ENCODE measurements at regions not wholly inside any gene's neighbourhood (a gene's known extent, or its start where the extent isn't known, plus 50 kb on each side); places are given as distances from the start of the nearest gene placed in this dataset.

DNA sequence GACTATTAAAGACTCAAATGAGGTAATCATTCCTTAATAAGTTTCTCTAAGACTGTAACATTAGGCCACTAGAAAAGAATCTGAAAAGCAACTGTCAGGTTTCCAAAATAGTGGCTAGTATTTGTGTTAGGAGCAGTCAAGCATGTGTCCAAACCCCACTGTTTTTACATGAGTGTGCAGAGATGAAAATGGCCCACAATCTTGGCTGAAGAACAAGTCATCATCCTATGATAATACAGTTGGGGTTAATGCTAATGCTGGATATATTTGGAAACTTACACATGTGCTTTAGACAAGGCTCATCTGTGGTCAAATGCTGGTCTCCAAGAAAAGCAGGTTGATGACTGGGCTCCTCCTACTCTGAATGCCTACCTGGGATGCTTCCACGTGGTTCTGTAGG is 73.6 kb downstream of the MAIP1 start:
- ChIA-PET POLR2A (no interaction called here), CTCF (no interaction called here)
- H3K27ac ChIP-seq (ENCODE audit: low read length in 2 of 2), result no peak overlapping the region
- no peaks in the 10 kb centered on the region for H3K9me3 ChIP-seq (ENCODE audit: control extremely low read depth in 1 of 3, control insufficient read depth in 2 of 3, insufficient read depth in 1 of 3, low read length in 2 of 3)
- H3K4me3 Mint-ChIP-seq, result no peak overlapping the region
- no peak overlapping the region for H2AFZ ChIP-seq (ENCODE audit: insufficient read depth, low read depth, low read length, poor library complexity, severe bottlenecking)
- peaks cover 19% of the 10 kb centered on the region for H3K27me3 Mint-ChIP-seq
- H3K27me3 ChIP-seq (replicated peaks in 1 of 4; ENCODE audit: control extremely low read depth in 1 of 4, control insufficient read depth in 3 of 4, insufficient read depth in 4 of 4, low read length in 3 of 4), result peaks cover 0 to 3% (median 0%) of the 10 kb centered on the region in 4 experiments
- no peak overlapping the region for H3K4me2 ChIP-seq (replicated peaks; ENCODE audit: low read depth, low read length, poor library complexity, severe bottlenecking)
- H3K27ac Mint-ChIP-seq, result no peak overlapping the region
- WGBS (ENCODE audit: insufficient coverage), result no CpG with 5 or more reads among the region's 1 CpG
- H3K4me1 ChIP-seq (ENCODE audit: control insufficient read depth in 2 of 2, insufficient read depth in 2 of 2, low read length in 2 of 2), result no peaks in the 10 kb centered on the region
- no peaks in the 10 kb centered on the region for H4K20me1 ChIP-seq (ENCODE audit: control insufficient read depth, insufficient read depth, low read length, poor library complexity, severe bottlenecking)
- no peaks in the 10 kb centered on the region for H3K9me3 Mint-ChIP-seq (ENCODE audit: insufficient read depth)
- H3K4me1 Mint-ChIP-seq, result no peaks in the 10 kb centered on the region
- H3K9ac ChIP-seq (ENCODE audit: low read length), result no peak overlapping the region
- ATAC-seq (ENCODE audit: low read depth), result no peak
- H3K36me3 ChIP-seq (replicated peaks in 1 of 2; ENCODE audit: control extremely low read depth in 1 of 2, control insufficient read depth in 1 of 2, extremely low read depth in 1 of 2, insufficient read depth in 2 of 2, low read length in 1 of 2), result no peaks in the 10 kb centered on the region
- no peaks in the 10 kb centered on the region for H3K79me2 ChIP-seq (ENCODE audit: control insufficient read depth, insufficient read depth, low read length)
- no peak for DNase-seq
- no peak for TF ChIP-seq EZH2 (IDR thresholded peaks at IDR 0.05; ENCODE audit: borderline replicate concordance, insufficient read depth, low read depth, low read length, poor library complexity, severe bottlenecking)
- TF ChIP-seq, protein P1, sequence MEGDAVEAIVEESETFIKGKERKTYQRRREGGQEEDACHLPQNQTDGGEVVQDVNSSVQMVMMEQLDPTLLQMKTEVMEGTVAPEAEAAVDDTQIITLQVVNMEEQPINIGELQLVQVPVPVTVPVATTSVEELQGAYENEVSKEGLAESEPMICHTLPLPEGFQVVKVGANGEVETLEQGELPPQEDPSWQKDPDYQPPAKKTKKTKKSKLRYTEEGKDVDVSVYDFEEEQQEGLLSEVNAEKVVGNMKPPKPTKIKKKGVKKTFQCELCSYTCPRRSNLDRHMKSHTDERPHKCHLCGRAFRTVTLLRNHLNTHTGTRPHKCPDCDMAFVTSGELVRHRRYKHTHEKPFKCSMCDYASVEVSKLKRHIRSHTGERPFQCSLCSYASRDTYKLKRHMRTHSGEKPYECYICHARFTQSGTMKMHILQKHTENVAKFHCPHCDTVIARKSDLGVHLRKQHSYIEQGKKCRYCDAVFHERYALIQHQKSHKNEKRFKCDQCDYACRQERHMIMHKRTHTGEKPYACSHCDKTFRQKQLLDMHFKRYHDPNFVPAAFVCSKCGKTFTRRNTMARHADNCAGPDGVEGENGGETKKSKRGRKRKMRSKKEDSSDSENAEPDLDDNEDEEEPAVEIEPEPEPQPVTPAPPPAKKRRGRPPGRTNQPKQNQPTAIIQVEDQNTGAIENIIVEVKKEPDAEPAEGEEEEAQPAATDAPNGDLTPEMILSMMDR (IDR thresholded peaks at IDR 0.05), result no peak
- intact Hi-C loops (cut with micrococcal nuclease), result no loop called here
- H3K4me3 ChIP-seq (ENCODE audit: control extremely low read depth in 1 of 5, extremely low read depth in 1 of 5, insufficient read depth in 1 of 5, low read depth in 2 of 5, low read length in 4 of 5), result no peak overlapping the region

DNA sequence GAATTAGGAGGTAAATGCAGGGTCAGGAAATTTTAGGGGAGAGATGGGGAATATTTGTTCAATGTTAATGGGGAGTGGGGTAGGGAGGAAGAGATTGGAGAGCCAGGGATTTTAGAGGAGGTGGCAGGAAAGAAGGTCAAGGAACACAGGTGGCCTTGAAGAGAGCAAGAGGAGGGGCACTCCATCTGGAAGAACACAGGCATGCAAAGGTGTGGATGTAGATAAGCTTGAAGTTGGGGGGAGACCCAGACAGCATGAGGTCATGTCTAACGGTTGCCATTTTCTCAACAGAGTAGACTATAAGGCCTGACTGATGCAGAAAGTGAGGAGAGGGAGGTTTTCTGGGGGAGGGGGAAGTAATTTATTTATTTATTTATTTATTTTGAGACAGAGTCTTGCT is 77.5 kb downstream of the MAIP1 start:
- CTCF ChIA-PET, result no interaction called here

More for the DNA sequence above, 77.5 kb downstream of the MAIP1 start:
- intact Hi-C loops (cut with micrococcal nuclease), result no loop called here
- Histone ChIP-seq H3K27ac (ENCODE audit: low read length in 2 of 2) (no peak overlapping the region), H3K27me3 (replicated peaks in 1 of 4; ENCODE audit: control extremely low read depth in 1 of 4, control insufficient read depth in 3 of 4, insufficient read depth in 4 of 4, low read length in 3 of 4) (peaks cover 0 to 3% (median 0%) of the 10 kb centered on the region in 4 experiments), H3K4me2 (replicated peaks; ENCODE audit: low read depth, low read length, poor library complexity, severe bottlenecking) (no peak overlapping the region), H3K9ac (ENCODE audit: low read length) (no peak overlapping the region), H3K9me3 (ENCODE audit: control extremely low read depth in 1 of 3, control insufficient read depth in 2 of 3, insufficient read depth in 1 of 3, low read length in 2 of 3) (no peaks in the 10 kb centered on the region), H3K36me3 (replicated peaks in 1 of 2; ENCODE audit: control extremely low read depth in 1 of 2, control insufficient read depth in 1 of 2, extremely low read depth in 1 of 2, insufficient read depth in 2 of 2, low read length in 1 of 2) (no peaks in the 10 kb centered on the region), H3K79me2 (ENCODE audit: control insufficient read depth, insufficient read depth, low read length) (no peaks in the 10 kb centered on the region), H2AFZ (ENCODE audit: insufficient read depth, low read depth, low read length, poor library complexity, severe bottlenecking) (no peak overlapping the region), H4K20me1 (ENCODE audit: control insufficient read depth, insufficient read depth, low read length, poor library complexity, severe bottlenecking) (no peaks in the 10 kb centered on the region), H3K4me1 (ENCODE audit: control insufficient read depth in 2 of 2, insufficient read depth in 2 of 2, low read length in 2 of 2) (no peaks in the 10 kb centered on the region), H3K4me3 (ENCODE audit: control extremely low read depth in 1 of 5, extremely low read depth in 1 of 5, insufficient read depth in 1 of 5, low read depth in 2 of 5, low read length in 4 of 5) (no peak overlapping the region)
- Mint-ChIP-seq H3K27ac (no peak overlapping the region), H3K9me3 (ENCODE audit: insufficient read depth) (no peaks in the 10 kb centered on the region), H3K27me3 (peaks cover 13% of the 10 kb centered on the region), H3K4me1 (no peaks in the 10 kb centered on the region), H3K4me3 (no peak overlapping the region)
- no peak for DNase-seq
- TF ChIP-seq, protein P1 (IDR thresholded peaks at IDR 0.05), result no peak
- no peak for TF ChIP-seq EZH2 (IDR thresholded peaks at IDR 0.05; ENCODE audit: borderline replicate concordance, insufficient read depth, low read depth, low read length, poor library complexity, severe bottlenecking)
- no peak for ATAC-seq (ENCODE audit: low read depth)
- no CpG with 5 or more reads among the region's 1 CpG for WGBS (ENCODE audit: insufficient coverage)
- POLR2A ChIA-PET, result no interaction called here

Data from B cell (primary cell).